Large intestine (tissue), 3 donors: ENCODE measurements at regions not wholly inside any gene's neighbourhood (a gene's known extent, or its start where the extent isn't known, plus 50 kb on each side); places are given as distances from the start of the nearest gene placed in this dataset.
A peak's percentile ranks its signal among the peaks of the same experiment; 100 is the strongest.
"Not testable (repeated sequence)": the region's sequence is repeated elsewhere in the genome, so short reads cannot be mapped to it uniquely, and the experiment has no call there.

Source experiments
- DNase-seq, 2 donors: peaks; one replicate each; pipeline versions ENCODE4 v3.0.0 to v3.0.0-alpha.2; 2013
- H3K27ac ChIP-seq: one replicate; pipeline ENCODE4 v1.5.1; 2013; ENCODE audit warnings: low read length
- H3K27me3 ChIP-seq: 2 replicates; pipeline ENCODE4 v1.6.1; 2013; ENCODE audit warnings: low read length; ENCODE audit not compliant: control insufficient read depth, insufficient read depth
- H3K36me3 ChIP-seq: 2 replicates; pipeline ENCODE4 v1.6.1; 2013; ENCODE audit warnings: low read length; ENCODE audit not compliant: control insufficient read depth, insufficient read depth
- H3K4me1 ChIP-seq: one replicate; pipeline ENCODE4 v1.6.1; 2013; ENCODE audit warnings: low read length; ENCODE audit not compliant: control insufficient read depth, insufficient read depth
- H3K4me3 ChIP-seq: one replicate; pipeline ENCODE4 v1.5.1; 2013; ENCODE audit warnings: low read length
- H3K9me3 ChIP-seq: one replicate; pipeline ENCODE4 v1.6.1; 2013; ENCODE audit warnings: mild to moderate bottlenecking, low read depth, low read length, moderate library complexity; ENCODE audit not compliant: control insufficient read depth
- WGBS: methylation state at CpG from one replicate; pipeline ENCODE4 v1.1.5; 2013; ENCODE audit warnings: low lambda C conversion rate; ENCODE audit not compliant: insufficient coverage; 5-methylcytosine and 5-hydroxymethylcytosine counted together

DNA sequence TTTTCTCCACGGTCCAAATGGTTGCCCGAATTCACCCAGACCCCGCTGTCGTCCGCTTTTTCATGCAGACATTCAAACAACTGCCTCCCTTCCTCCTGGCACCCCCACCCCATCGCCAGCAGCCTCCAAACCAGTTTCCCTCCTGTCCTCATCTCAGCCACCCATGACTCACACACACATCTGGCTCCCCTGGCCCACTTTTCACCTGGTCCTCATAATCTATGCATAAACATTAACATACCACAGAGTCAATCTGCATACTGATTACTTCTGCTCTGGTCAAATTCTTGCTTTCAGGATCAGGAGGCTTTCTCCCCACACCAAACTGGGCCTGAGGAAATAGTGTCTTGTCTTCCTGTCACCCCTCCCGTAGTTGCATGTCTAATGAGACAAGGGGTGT, 142.0 kb downstream of the OR4F15 start:
- H3K36me3 ChIP-seq, H3K27ac ChIP-seq, H3K4me3 ChIP-seq, H3K27me3 ChIP-seq, H3K9me3 ChIP-seq, H3K4me1 ChIP-seq, DNase-seq: not testable (repeated sequence)
- WGBS: no CpG with 5 or more reads among the region's 7 CpGs

DNA sequence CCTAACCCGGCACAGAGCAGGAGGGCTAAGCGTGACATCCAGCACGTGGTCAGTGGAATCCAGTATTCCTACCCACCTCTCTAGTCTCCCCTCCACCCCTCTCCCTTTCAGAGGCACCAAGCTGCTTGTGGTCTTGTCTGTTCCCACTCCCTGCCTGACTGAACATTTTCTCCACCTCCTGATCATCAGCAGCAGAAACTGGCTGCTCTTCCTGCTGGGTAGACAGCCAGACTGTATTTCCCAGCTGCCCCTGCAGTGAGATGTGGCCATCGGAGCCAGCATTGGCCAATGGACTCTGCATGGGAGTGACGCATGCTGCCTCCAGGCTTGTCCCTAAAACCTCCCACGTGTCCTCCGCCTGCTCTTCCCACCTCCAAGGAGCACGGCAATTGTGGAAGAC, 143.8 kb downstream of the OR4F15 start:
- not testable (repeated sequence) for H3K9me3 ChIP-seq, H3K27me3 ChIP-seq, H3K27ac ChIP-seq, H3K4me3 ChIP-seq, H3K36me3 ChIP-seq, H3K4me1 ChIP-seq
- no CpG with 5 or more reads among the region's 8 CpGs for WGBS
- peak in 1 of 2 donors; percentile 5 for DNase-seq

DNA sequence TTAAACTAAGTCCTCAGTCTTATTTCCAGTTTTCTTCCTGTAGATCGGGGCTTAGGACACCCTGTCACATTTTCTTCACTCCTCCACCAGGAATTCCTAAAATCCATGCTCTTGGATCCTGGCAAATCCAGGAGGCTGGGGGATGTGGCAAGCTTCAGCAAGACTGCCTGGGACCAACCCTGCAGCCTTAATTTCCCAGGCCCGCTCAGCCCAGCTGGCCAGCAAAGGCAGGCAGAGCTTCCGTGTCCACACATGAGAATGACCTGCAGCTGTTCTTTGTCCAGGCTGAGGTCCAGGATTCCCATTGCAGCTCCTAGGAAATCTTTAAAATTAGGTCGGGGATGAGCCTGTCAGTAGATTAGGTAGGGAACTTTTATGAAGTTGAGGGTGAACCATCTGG, 146.7 kb downstream of the OR4F15 start:
- not testable (repeated sequence) for H3K36me3 ChIP-seq, H3K4me3 ChIP-seq, H3K4me1 ChIP-seq, H3K27ac ChIP-seq, H3K27me3 ChIP-seq, H3K9me3 ChIP-seq, DNase-seq
- WGBS: no CpG with 5 or more reads among the region's 4 CpGs

DNA sequence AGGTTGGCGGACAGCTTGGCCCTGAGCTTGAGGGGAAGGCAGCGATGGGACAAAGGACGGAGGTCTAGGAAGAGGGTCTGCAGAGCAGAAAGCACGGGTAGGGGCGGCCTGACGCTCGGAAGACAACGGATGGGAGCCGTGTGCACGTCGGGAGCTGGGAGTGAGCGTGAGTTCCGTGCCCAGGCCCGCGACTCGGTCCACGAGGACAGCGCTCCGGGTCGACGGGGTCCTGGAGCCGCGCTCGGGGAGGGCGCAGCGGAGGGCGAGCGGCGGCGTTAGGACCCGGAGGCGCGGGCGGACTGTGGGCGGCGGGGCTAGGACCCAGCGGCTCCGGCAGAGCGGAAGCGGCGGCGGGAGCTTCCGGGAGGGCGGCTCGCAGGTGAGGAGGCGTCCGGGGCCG, 149.3 kb downstream of the OR4F15 start:
- H3K36me3 ChIP-seq, H3K4me1 ChIP-seq, H3K9me3 ChIP-seq, H3K27me3 ChIP-seq, H3K27ac ChIP-seq: not testable (repeated sequence)
- DNase-seq: peak in 1 of 2 donors; percentile 3
- WGBS: no CpG with 5 or more reads among the region's 48 CpGs
- peak overlapping the region; percentile 21 for H3K4me3 ChIP-seq

DNA sequence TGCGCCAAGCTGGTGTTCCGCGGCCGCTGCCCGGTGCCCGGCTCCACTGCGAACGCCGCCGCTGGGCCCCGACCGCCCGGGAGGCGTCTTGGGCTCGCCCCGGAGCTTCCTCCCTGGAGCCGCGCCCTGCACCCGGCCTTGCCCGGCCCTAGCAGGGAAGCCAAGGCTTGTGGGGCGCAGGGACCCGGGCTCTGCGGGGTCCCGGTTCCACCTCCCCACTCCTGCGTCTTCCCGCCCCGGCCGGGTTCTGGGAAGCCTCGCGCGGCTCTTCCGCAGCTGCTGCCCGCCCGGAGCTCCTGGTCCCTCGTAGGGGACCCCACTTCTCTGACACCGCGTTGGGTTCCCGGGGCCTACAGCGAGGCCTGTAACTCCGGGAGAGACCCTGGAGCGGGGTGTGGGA, 149.8 kb downstream of the OR4F15 start:
- DNase-seq, H3K27me3 ChIP-seq, H3K4me1 ChIP-seq, H3K27ac ChIP-seq, H3K36me3 ChIP-seq, H3K9me3 ChIP-seq: not testable (repeated sequence)
- WGBS: no CpG with 5 or more reads among the region's 41 CpGs
- H3K4me3 ChIP-seq: peak overlapping the region; percentile 16

DNA sequence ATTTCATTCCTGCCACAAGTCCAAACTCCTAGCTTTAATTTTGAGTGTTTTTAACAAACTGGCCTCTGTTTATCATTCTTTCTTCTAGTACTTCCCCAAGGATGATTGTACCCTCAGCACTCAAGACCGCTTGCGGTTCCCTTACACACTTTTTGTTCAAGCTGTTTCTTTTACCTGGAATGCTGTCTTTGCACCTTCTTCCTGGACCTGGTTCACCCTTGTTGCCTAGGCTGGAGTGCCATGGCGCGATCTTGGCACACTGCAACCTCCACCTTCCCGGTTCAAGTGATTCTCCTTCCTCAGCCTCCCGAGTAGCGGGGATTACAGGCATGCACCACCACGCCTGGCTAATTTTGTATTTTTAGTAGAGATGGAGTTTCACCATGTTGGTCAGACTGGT, 151.7 kb downstream of the OR4F15 start:
- H3K9me3 ChIP-seq, H3K36me3 ChIP-seq, DNase-seq, H3K4me1 ChIP-seq, H3K27me3 ChIP-seq, H3K4me3 ChIP-seq, H3K27ac ChIP-seq: not testable (repeated sequence)
- 100% methylated on average over 2 of the region's 8 CpGs for WGBS

DNA sequence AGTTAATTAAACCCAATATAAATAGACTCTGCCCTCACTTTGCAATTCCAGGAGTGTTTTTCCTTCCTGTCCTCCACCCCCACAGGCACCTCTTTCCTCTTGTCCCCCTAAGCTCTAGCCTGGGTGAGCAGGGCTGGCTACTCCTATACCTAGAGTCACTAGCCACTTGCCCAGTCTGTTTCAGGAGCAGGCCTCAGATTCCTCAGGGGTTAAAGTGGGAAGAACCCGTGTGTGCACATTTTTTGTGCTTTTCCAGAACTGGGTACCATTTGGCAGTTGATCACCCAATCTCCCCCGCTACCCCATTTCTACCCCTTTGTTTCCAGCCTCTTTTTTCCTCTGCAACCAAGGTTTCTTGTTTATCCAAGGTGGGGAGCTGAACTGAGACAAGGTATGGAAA, 153.4 kb downstream of the OR4F15 start:
- not testable (repeated sequence) for H3K27me3 ChIP-seq, H3K4me3 ChIP-seq, H3K27ac ChIP-seq, H3K9me3 ChIP-seq, H3K36me3 ChIP-seq, H3K4me1 ChIP-seq, DNase-seq
- 80% methylated on average over 1 of the region's 2 CpGs for WGBS

DNA sequence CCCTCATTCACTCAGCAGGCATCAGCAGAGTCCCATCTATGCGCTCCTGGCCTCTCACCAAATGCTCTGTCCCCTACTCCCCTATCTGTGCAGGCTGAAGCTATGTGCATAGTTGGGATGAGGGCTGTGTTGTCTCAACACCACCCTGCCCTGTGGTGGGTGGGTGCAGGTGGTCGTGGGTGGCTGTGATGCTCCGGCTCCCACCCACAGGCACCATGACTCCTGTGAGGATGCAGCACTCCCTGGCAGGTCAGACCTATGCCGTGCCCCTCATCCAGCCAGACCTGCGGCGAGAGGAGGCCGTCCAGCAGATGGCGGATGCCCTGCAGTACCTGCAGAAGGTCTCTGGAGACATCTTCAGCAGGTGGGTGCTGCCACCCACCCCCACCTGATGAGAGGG, 153.9 kb downstream of the OR4F15 start:
- not testable (repeated sequence) for H3K27me3 ChIP-seq, H3K27ac ChIP-seq, H3K4me3 ChIP-seq, H3K36me3 ChIP-seq, H3K4me1 ChIP-seq, H3K9me3 ChIP-seq
- WGBS: no CpG with 5 or more reads among the region's 8 CpGs
- peak in 1 of 2 donors; percentile 7 for DNase-seq

DNA sequence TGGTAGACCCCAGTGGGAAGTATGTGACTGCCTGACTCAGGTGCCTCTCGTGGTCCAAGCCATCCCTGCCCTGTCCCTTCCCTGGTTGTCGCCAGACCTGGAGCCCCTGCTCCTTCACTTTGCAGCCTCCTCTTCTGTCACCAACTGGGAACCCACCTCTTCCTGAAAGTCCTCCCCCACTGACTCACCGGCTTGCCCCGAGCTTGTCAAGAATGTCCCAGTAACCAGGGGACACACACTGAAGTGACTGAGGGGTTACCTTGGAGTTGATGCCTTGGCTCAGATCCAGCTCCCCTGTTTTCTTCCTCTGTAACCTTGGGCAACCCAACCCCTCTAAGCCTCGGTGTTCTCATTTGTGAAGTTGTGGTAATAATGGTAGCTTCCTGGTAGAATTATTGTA, 155.4 kb downstream of the OR4F15 start:
- H3K4me1 ChIP-seq, H3K4me3 ChIP-seq, H3K9me3 ChIP-seq, H3K27me3 ChIP-seq, H3K27ac ChIP-seq, H3K36me3 ChIP-seq, DNase-seq: not testable (repeated sequence)
- no CpG with 5 or more reads among the region's 5 CpGs for WGBS

DNA sequence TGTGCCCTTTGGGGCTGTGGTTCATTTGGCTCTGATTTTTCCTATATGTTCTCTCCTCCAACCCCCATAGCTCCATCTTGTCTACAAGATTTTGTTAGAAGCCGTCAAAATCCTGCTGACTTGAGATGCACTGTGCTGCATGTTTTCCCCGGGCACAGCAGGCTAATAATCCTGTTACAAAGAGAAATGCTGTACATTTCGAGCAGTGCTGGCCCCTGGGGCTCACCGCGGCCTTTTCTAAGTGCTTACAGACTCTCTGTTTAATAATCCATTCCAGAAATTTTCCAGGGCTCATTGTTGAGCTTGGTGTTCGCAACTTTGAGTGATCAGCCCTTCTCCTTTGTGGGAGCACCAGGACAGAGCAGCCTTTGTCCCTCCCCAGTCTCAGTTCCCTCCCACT, 158.6 kb downstream of the OR4F15 start:
- not testable (repeated sequence) for H3K9me3 ChIP-seq, DNase-seq, H3K36me3 ChIP-seq, H3K4me1 ChIP-seq, H3K4me3 ChIP-seq, H3K27me3 ChIP-seq, H3K27ac ChIP-seq
- no CpG with 5 or more reads among the region's 6 CpGs for WGBS

DNA sequence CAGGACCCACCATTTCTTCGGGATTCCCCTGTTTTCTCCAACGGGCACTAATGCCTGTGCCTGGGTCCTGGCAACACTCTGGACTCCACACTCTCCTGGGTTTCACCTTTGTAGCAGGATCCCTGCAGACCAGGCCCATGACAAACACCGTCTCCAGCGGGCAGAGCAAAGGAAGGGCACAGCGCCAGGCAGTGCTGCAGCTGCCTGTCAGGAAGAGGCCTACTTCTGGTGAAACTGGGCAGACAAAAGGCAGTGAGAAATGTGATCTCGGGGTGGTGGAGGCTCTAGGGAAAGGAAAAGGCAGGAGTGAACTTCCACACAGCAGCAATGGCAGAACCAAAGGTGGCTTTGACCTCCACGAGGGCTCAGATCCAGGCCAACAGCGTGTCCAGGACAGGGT, 165.3 kb downstream of the OR4F15 start:
- not testable (repeated sequence) for H3K27me3 ChIP-seq, H3K27ac ChIP-seq, DNase-seq, H3K9me3 ChIP-seq, H3K4me3 ChIP-seq, H3K4me1 ChIP-seq, H3K36me3 ChIP-seq
- no CpG with 5 or more reads among the region's 8 CpGs for WGBS
